Osteoblast (primary cell): ENCODE measurements at regions not wholly inside any gene's neighbourhood (a gene's known extent, or its start where the extent isn't known, plus 50 kb on each side); places are given as distances from the start of the nearest gene placed in this dataset.

ENCODE experiments used
- DNase-seq: peaks from one replicate; pipeline ENCODE4 v3.0.0; 2011; ENCODE audit warnings: low spot score, mixed read lengths; ENCODE audit not compliant: insufficient read length; ENCODE audit errors: missing footprints
- H2AFZ ChIP-seq: 2 replicates; pipeline ENCODE4 v1.6.0; 2011; ENCODE audit warnings: mild to moderate bottlenecking, low read length
- H3K27ac ChIP-seq: 2 replicates; pipeline ENCODE4 v1.5.1; 2011; ENCODE audit warnings: mild to moderate bottlenecking, low read depth, low read length, moderate library complexity
- H3K27me3 ChIP-seq: 2 replicates; pipeline ENCODE4 v1.6.0; 2012; ENCODE audit warnings: mild to moderate bottlenecking, control low read depth, inconsistent platforms, low read length, moderate library complexity; ENCODE audit not compliant: insufficient read depth
- H3K36me3 ChIP-seq: 2 replicates; pipeline ENCODE4 v1.5.1; 2011; ENCODE audit warnings: mild to moderate bottlenecking, low read length, control low read depth, moderate library complexity; ENCODE audit not compliant: insufficient read depth
- H3K4me1 ChIP-seq: 2 replicates; pipeline ENCODE4 v1.5.1; 2011; ENCODE audit warnings: mild to moderate bottlenecking, low read length, control low read depth, moderate library complexity; ENCODE audit not compliant: insufficient read depth
- H3K4me2 ChIP-seq: 2 replicates; pipeline ENCODE4 v1.6.0; 2011; ENCODE audit warnings: mild to moderate bottlenecking, low read length; ENCODE audit not compliant: insufficient read depth
- H3K4me3 ChIP-seq: fragments of 200-600 bp; sonication (generic); 3 replicates; pipeline ENCODE4 v1.5.1; 2012; ENCODE audit warnings: mild to moderate bottlenecking, low read length, inconsistent platforms; ENCODE audit not compliant: insufficient read depth
- H3K79me2 ChIP-seq: 2 replicates; pipeline ENCODE4 v1.6.0; 2012; ENCODE audit warnings: mild to moderate bottlenecking, low read length, control low read depth, inconsistent platforms; ENCODE audit not compliant: insufficient read depth
- H3K9me3 ChIP-seq: 2 replicates; pipeline ENCODE4 v1.5.1; 2011; ENCODE audit warnings: low read depth, low read length, control low read depth
- H4K20me1 ChIP-seq: 2 replicates; pipeline ENCODE4 v1.6.0; 2012; ENCODE audit warnings: mild to moderate bottlenecking, low read length, control low read depth; ENCODE audit not compliant: insufficient read depth
- TF ChIP-seq, protein P1 (sequence below): IDR thresholded peaks from 2 replicates; pipeline ENCODE4 v1.5.1; 2011; ENCODE audit warnings: mild to moderate bottlenecking, low read depth, low read length, moderate library complexity; ENCODE audit errors: extremely low read depth

DNA sequence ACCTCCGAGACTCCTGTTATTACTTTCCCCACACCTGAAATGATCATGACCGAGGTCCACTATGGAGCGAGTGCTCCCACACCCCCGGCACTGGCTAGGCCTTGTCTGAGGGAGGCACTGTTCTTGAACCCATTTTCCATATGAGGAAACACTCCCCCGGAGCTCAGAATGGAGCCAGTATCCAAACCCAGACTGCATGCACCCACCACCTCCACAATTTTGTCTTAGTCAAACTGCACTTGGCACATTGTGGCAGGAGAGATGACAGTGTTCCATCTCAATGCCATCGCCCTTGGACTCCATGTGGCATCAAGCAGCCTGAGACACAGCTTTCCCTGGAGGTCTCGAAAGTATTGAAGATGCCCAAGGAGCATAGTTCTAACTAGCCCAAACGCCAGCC lies 154.1 kb downstream of the NUP210 start:
- H3K36me3 ChIP-seq, result no peaks in the 10 kb centered on the region

DNA sequence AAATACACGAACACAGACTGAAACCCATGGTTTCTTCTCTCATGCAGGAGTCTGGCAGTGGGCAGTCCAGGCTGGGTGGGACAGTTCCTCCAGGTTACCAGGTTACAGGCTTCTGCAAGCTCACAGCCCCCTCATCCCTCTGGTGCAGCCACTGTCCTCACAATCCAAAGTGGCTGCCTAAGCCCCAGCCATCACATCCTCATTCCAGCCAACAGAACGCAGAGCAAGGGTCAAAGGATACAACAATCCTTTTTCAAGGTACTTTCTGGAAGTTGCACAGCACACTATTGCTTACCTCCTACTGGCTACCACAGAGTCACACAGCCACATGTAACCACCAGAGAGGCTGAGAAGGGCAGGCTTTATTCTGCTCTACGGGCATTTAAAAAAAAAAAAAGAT lies 154.6 kb downstream of the NUP210 start:
- TF ChIP-seq, protein P1, sequence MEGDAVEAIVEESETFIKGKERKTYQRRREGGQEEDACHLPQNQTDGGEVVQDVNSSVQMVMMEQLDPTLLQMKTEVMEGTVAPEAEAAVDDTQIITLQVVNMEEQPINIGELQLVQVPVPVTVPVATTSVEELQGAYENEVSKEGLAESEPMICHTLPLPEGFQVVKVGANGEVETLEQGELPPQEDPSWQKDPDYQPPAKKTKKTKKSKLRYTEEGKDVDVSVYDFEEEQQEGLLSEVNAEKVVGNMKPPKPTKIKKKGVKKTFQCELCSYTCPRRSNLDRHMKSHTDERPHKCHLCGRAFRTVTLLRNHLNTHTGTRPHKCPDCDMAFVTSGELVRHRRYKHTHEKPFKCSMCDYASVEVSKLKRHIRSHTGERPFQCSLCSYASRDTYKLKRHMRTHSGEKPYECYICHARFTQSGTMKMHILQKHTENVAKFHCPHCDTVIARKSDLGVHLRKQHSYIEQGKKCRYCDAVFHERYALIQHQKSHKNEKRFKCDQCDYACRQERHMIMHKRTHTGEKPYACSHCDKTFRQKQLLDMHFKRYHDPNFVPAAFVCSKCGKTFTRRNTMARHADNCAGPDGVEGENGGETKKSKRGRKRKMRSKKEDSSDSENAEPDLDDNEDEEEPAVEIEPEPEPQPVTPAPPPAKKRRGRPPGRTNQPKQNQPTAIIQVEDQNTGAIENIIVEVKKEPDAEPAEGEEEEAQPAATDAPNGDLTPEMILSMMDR, result no peak
- Histone ChIP-seq H3K4me3 (no peak overlapping the region), H4K20me1 (no peaks in the 10 kb centered on the region), H3K4me1 (no peaks in the 10 kb centered on the region), H3K36me3 (no peaks in the 10 kb centered on the region), H3K4me2 (no peak overlapping the region), H3K79me2 (no peaks in the 10 kb centered on the region), H3K27me3 (no peaks in the 10 kb centered on the region), H2AFZ (no peak overlapping the region), H3K27ac (no peak overlapping the region), H3K9me3 (no peaks in the 10 kb centered on the region)
- DNase-seq, result peak; percentile 48

More for the DNA sequence above, 154.1 kb downstream of the NUP210 start:
- Histone ChIP-seq H3K79me2 (no peaks in the 10 kb centered on the region), H4K20me1 (no peaks in the 10 kb centered on the region), H3K27ac (no peak overlapping the region), H3K27me3 (no peaks in the 10 kb centered on the region), H3K4me3 (no peak overlapping the region), H3K9me3 (no peaks in the 10 kb centered on the region), H2AFZ (no peak overlapping the region), H3K4me1 (no peaks in the 10 kb centered on the region), H3K4me2 (no peak overlapping the region)
- peak; percentile 50 for DNase-seq
- TF ChIP-seq, protein P1, result no peak

- Histone ChIP-seq H3K36me3 (no peaks in the 10 kb centered on the region), H4K20me1 (no peaks in the 10 kb centered on the region), H3K4me2 (no peak overlapping the region), H3K4me3 (no peak overlapping the region), H3K4me1 (no peaks in the 10 kb centered on the region), H3K27ac (no peak overlapping the region), H2AFZ (no peak overlapping the region), H3K79me2 (no peaks in the 10 kb centered on the region), H3K9me3 (no peaks in the 10 kb centered on the region), H3K27me3 (no peaks in the 10 kb centered on the region)
- TF ChIP-seq, protein P1, result no peak
- peak; percentile 42 for DNase-seq
These were observed 155.1 kb downstream of the NUP210 start for GRCh38 chr3:13265016-13265415.

DNA sequence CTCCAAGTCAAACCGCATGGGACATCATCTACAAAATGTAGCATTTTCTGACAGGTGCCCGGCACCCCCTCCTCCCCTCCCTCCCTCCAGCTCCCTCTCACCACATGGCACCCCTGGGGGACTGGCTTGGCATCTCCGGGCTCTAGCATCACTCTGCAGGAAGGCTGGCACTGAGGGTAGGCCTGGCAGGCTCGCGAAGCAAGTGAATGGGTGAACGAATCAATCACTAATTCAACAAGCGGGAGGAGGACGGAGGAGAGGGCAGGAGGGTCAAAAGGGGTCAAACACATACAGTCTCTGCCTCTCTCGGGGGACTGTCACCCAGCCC lies 155.7 kb downstream of the NUP210 start:
- no peak overlapping the region for H2AFZ ChIP-seq
- H3K79me2 ChIP-seq, result no peaks in the 10 kb centered on the region
- peak; percentile 38 for DNase-seq

More for the DNA sequence above, 155.7 kb downstream of the NUP210 start:
- Histone ChIP-seq H3K4me3 (no peak overlapping the region), H3K4me2 (no peak overlapping the region), H3K9me3 (no peaks in the 10 kb centered on the region), H4K20me1 (no peaks in the 10 kb centered on the region), H3K4me1 (no peaks in the 10 kb centered on the region), H3K27me3 (no peaks in the 10 kb centered on the region), H3K36me3 (no peaks in the 10 kb centered on the region), H3K27ac (no peak overlapping the region)
- TF ChIP-seq, protein P1, result no peak
